Renal cortical epithelial cell (primary cell): ENCODE measurements at regions not wholly inside any gene's neighbourhood (a gene's known extent, or its start where the extent isn't known, plus 50 kb on each side); places are given as distances from the start of the nearest gene placed in this dataset.
"Not testable (repeated sequence)": the region's sequence is repeated elsewhere in the genome, so short reads cannot be mapped to it uniquely, and the experiment has no call there.

Source experiments
- DNase-seq: peaks from one replicate; pipeline ENCODE4 v3.0.0-alpha.2; 2011; ENCODE audit warnings: low read depth

DNA sequence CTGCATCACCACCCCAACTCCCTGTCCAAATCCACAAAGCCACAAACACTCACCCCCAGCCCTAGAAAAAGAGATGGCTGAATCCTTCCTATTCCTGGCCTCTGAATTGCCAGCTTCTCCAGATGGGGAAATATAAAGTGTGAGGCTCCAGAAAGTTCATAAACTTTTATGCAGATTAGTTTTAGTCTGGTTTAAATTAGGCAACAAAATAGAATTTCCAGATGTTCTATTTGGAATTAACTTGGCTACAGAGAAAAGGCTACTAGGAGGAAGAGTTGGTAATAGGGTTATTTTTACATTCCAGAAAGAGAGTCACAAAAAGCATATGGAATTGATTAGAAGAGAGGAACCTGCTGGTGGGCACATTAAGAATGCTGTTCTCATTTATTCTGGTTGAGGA lies 56.0 kb downstream of the EN1 start:
- no peak for DNase-seq

- no peak for DNase-seq
These were observed 60.7 kb downstream of the EN1 start for GRCh38 chr2:118786746-118787145.

- no peak for DNase-seq
These were observed 62.6 kb downstream of the EN1 start for GRCh38 chr2:118784860-118785259.

DNA sequence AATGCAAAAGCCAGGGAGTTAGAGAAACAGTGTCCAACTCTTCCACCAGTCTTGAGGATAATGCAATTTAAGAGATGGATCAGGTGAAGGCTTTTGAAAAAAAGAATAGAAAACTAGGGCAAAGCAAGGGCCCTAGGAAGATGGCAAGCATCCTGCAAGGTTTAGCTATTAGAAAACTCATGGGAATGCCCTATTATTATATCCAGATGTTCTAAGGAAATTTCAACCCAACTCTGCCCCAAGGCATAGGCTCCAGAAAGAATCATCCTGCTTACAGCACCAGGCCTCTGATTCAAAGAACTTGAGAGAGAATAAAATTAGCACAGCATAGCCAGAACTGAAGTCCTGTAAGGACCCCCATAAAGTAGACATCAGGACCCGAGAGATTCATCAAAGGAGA lies 68.1 kb downstream of the EN1 start:
- no peak for DNase-seq

DNA sequence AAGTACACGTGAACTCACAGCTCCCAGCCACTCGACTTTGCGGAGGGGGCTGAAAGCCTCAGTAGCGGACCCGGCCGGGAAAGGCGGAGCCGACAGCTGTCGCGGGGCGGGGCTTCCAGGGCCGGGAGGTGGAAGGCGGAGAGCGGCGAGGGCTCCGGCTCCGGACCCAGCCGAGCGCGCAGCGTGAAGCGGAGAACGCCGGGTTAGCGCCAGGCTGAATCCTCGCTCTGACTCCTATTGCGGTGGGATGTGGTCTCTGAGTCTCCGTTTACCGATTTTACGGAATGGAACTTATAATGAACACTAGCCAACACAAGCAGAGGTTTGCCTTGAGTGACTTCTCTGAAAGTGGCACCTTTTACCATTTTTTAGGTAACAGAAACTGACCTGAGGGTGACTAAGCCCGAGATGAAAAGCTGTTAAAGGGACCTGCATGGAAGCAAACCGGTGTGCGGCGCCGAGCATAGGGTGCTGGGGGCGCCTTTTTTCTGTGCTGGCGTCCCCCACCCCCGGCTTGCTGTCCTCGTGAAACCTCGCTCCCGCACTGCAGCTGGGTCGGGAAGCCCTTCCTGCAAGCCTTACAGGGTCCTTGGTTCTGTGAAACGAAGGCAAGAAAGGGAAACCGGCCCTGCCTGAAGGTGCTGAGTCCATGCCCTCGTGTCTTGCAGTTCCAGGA lies 72.9 kb downstream of the EN1 start:
- DNase-seq: peak; percentile 1

DNA sequence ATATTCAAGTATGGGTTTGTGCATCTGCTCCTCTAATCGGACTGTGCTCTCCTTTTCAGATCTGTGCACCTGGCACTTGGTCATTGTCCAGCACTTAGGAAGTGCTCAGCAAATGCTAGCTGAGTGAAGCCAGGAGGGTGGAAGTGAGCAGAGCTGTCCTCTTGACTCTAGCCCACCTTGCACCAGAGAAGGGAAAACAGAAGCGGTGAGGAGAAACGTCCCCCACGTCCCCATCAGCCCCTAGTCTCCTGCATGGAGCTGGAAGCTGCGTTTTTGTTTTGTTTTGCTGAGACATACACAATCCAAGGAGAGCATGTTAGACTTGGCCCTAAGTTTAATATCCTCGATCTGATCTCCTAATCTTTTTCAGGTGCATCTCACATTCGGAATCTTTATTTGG lies 73.6 kb downstream of the EN1 start:
- no peak for DNase-seq

DNA sequence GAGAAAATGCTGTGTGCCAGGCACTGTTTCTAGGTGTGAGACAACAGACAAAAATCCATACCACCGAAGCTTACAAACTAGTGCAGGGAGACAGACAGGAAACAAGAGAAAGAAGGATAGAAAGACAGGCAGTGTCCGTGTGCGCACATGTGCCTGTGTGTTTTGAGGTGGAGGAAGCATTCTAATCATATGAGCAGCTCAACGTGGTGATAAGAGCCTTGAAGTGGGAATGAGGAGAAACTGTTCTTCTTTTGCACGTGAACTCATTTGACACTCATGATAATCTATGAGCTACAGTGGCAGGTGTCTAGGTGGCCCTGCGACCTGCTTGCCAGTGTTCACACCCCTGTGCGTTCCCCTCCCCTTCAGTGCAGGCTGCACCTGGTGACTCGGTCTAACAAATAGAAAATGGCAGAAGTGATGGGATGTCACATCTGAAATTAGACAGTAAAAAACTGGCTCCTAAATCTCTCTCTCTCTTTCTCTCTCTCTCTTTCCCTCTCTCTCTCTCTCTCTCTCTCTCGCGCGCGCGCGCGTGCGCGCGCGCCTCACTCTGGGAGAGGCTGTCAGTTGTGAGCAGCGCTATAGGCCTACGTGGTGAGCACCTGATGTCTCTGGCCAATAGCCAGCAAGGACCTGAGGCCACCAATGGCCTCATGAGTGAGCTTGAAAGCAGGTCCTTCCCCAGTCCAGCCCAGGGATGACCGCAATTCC lies 74.8 kb downstream of the EN1 start:
- no peak for DNase-seq

DNA sequence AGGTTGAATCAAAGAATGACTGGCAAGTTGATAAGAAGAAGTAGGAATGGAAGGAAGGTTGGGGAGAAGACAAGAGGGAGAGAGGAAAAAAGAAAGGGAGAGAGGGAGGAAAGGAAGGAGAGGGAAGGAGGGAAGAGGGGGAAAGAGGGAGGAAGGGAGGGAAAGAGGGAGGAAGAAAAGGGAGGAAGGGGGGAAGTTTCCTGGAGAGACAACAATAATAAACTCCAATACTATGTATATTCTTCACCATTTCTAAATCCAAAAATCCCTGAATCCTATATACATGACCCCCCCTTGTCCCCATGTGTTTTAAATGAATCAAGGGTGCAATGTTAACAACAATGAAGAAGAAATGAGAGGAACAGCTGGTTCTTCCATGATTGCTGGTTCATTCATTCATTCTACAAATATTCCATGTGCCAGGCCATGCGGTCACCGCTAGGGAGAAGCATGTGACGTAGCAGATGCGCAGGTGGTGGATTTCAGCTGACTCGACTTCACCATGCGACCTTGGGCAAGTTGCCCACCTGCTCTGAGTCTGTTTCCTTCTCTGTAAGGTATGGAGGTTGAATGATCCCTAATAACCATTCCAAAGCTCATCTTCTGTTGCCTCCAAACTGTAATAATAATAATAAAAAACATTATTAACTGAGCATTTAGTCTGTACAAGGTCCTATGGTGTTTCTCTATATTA lies 77.6 kb downstream of the EN1 start:
- no peak for DNase-seq

DNA sequence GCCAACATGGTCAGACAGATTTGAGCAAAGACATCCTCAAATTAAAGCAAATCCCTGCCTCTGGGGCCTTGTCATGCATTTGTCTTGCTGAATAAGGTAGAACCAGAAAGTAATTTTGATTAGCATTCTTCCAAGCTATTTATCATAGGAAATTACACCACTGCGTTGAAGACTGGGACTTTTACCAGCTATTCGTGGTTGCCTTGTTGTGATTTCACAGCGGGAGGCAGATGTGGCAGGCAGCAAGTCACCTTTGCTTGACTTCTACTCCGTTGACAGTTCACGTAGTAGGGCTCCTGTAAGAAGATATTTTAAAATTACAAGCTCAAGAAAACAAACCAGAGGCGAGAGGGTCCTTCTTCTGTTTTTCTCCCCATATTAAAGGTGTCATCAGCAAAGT lies 80.6 kb downstream of the EN1 start:
- no peak for DNase-seq

DNA sequence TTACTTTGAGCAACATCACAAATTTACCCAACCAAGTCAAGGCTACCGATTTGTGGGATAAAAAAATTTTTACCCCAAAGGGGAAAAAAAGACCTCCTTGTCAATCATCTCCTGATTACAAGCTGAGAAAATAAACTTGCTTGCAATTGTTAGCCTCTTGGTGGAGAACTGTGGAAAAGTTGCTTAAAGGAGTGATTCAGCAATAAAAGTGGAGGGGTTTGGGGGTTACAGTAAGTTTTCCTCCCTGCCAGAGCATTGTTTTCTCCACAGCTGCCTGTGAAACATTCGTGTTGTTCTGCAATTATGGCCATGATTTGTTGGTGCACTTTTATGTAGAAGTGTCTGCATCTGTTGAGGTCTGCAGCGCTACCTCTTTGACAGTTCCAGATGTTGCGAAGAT lies 82.6 kb downstream of the EN1 start:
- DNase-seq: no peak

DNA sequence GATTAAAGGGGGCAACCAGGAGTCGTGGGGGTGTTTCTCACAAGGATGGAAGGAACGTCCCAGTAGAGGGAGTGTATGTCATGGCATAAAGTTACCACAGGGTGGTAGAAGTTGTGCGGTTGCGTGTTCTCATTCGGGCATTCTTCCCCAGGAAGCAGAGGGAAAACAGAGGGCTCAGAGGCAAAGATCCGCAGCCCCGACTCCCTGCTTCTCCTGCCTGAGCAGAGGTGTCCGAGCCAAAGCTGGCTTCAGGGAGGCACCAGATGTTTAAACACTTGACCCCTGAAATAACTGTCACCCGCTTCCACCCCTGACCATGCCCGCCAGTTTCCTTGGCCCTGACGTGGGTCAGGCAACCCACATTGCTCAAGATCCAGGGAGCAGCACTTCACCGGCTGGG lies 83.7 kb downstream of the EN1 start:
- DNase-seq: peak; percentile 2

DNA sequence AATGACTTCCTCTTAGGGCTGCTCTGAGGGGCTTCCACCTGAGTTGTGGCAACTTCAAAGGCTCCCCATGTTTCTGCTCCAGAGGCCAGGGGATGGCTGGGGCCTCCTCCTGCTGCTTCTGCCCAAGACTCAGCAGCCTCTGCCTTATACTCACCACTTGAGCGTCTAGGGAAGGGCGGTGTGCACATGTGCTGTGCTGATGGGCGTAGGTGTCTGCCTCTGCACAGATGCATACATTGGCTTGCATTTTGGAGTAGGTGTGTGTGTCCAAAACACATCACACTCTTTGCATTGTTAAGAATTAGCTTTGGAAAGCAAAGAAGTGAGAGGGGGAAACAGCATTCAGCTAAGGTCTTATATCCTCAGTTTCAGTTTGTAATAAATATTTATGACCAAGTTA lies 85.2 kb downstream of the EN1 start:
- no peak for DNase-seq

DNA sequence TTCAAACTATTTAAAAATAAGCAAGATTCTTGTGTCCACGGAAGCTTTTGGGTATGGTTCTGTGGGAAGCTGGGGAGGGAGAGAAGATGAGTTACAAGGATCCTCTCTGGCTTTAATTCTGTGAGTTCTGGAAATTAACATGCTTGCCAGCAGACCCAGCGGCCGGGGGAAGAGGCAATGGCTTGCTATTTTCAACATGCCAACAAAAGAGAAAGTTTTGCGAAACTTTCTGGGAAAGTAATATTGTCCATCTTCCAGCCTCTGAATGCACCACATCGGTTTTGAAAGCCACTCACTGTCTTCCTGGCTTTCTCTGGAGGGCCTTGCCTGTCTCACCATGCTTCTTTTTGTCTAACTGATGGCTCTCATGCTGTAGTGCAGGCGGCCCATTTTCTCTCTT lies 85.7 kb downstream of the EN1 start:
- no peak for DNase-seq

GRCh38 chr2:118755901-118756300 lies 91.5 kb downstream of the EN1 start:
- DNase-seq: no peak

GRCh38 chr2:118755384-118755783 lies 92.1 kb downstream of the EN1 start:
- no peak for DNase-seq

DNA sequence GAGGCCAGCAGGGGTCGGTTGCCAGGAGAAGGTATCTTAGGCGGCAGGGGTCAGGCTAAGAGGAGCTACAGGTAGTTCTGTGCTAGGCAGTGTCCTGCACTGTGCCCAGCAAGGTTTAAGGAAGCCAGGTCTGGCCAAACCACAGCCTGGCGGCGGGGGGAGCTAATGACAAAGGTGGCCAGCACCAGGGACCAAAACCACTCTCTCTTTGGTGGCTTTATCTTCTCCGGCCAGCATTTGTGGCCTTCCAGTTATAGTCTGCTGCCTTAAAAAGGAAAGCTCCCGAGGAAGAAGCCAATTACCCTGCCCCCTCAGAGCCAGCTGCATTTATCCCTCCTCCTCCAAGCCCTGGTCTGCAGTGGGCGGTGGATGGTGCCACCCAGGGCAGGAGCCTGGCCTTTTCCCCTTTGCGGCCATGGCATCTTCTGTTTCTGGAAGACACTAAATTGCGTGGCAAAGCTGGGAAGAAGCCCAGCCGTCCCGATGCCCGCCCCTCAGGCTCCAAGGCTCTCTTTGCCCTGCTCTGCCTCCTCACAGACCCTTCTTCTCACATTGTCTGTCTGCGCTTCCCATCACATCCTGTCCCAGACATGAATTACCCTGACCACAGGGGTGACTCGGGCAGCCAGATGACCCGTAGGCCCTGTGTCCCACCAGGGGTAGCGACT lies 94.6 kb downstream of the EN1 start:
- no peak for DNase-seq

GRCh38 chr2:118750959-118751565 lies 96.4 kb downstream of the EN1 start:
- DNase-seq: peak; percentile 11

GRCh38 chr2:118748245-118748885 lies 99.1 kb downstream of the EN1 start:
- no peak for DNase-seq

- DNase-seq: no peak
These were observed 99.8 kb downstream of the EN1 start for GRCh38 chr2:118747637-118748036.

- no peak for DNase-seq
These were observed 100.4 kb downstream of the EN1 start for GRCh38 chr2:118747066-118747465.

GRCh38 chr2:118744682-118745181 lies 102.7 kb downstream of the EN1 start:
- not testable (repeated sequence) for DNase-seq
